SK-N-SH treated with all-trans-retinoic acid at 6 μM for 48 hours (cell line): ENCODE measurements at regions not wholly inside any gene's neighbourhood (a gene's known extent, or its start where the extent isn't known, plus 50 kb on each side); places are given as distances from the start of the nearest gene placed in this dataset.

Experiments used
- ATAC-seq: fragments of 200-7000 bp; cut with Tn5 transposase; 3 replicates; pipeline ENCODE4 v1.9.1; 2020; ENCODE audit warnings: mild to moderate bottlenecking, moderate library complexity
- ARNTL ChIP-seq: fragments of 450-650 bp; formaldehyde crosslinking; IDR thresholded peaks from 2 replicates; pipeline ENCODE4 v1.5.0; 2020; ENCODE audit warnings: low read depth, mild to moderate bottlenecking, moderate library complexity, borderline replicate concordance
- CSDC2 ChIP-seq: fragments of 250-450 bp; sonication (Bioruptor Pico); IDR thresholded peaks from 2 replicates; pipeline ENCODE4 v1.5.0; 2020; ENCODE audit warnings: mild to moderate bottlenecking, moderate library complexity
- ESRRG ChIP-seq: fragments of 250-450 bp; sonication (Bioruptor Pico); IDR thresholded peaks from 2 replicates; pipeline ENCODE4 v1.6.1; 2021; ENCODE audit warnings: mild to moderate bottlenecking
- GLIS3 ChIP-seq: fragments of 250-450 bp; sonication (Bioruptor Pico); IDR thresholded peaks from 2 replicates; pipeline ENCODE4 v1.5.0; 2020; ENCODE audit warnings: mild to moderate bottlenecking, moderate library complexity
- OSR1 ChIP-seq: fragments of 250-450 bp; sonication (Bioruptor Pico); IDR thresholded peaks from 2 replicates; pipeline ENCODE4 v1.8.0; 2022; ENCODE audit warnings: moderate library complexity, mild to moderate bottlenecking, inconsistent platforms
- PPARA ChIP-seq: fragments of 250-450 bp; sonication (Bioruptor Pico); IDR thresholded peaks from 2 replicates; pipeline ENCODE4 v1.5.0; 2020; ENCODE audit warnings: mild to moderate bottlenecking, borderline replicate concordance
- RARB ChIP-seq: fragments of 250-450 bp; sonication (Bioruptor Pico); IDR thresholded peaks from 2 replicates; pipeline ENCODE4 v1.8.0; 2021; ENCODE audit warnings: mild to moderate bottlenecking, moderate library complexity
- SNAI2 ChIP-seq: fragments of 250-450 bp; sonication (Bioruptor Pico); IDR thresholded peaks from 2 replicates; pipeline ENCODE4 v1.5.0; 2020; ENCODE audit warnings: mild to moderate bottlenecking, moderate library complexity
- TCF4 ChIP-seq: fragments of 250-450 bp; sonication (Bioruptor Pico); IDR thresholded peaks from 2 replicates; pipeline ENCODE4 v1.8.0; 2021; ENCODE audit warnings: mild to moderate bottlenecking, moderate library complexity, borderline replicate concordance
- TOX ChIP-seq: fragments of 250-450 bp; sonication (Bioruptor Pico); IDR thresholded peaks from 2 replicates; pipeline ENCODE4 v1.8.0; 2021; ENCODE audit warnings: mild to moderate bottlenecking, moderate library complexity, borderline replicate concordance
- ZC3H10 ChIP-seq: fragments of 250-450 bp; sonication (Bioruptor Pico); IDR thresholded peaks from 2 replicates; pipeline ENCODE4 v1.5.1; 2021; ENCODE audit warnings: mild to moderate bottlenecking, moderate library complexity
- ZFP3 ChIP-seq: fragments of 250-450 bp; sonication (Bioruptor Pico); IDR thresholded peaks from 2 replicates; pipeline ENCODE4 v1.5.0; 2020; ENCODE audit warnings: mild to moderate bottlenecking, moderate library complexity
- ZNF565 ChIP-seq: fragments of 450-650 bp; formaldehyde crosslinking; conservative IDR thresholded peaks from 2 replicates; pipeline ENCODE4 v1.5.0; 2020; ENCODE audit warnings: low read depth, mild to moderate bottlenecking, moderate library complexity
- ZNF8 ChIP-seq: fragments of 450-650 bp; formaldehyde crosslinking; IDR thresholded peaks from 2 replicates; pipeline ENCODE4 v1.5.0; 2020; ENCODE audit warnings: mild to moderate bottlenecking, moderate library complexity
- TF ChIP-seq, protein P1 (sequence below): fragments of 250-450 bp; sonication (Bioruptor Pico); IDR thresholded peaks from 2 replicates; pipeline ENCODE4 v1.5.1; 2020; ENCODE audit warnings: low read depth, mild to moderate bottlenecking, moderate library complexity
- TF ChIP-seq, protein P2 (sequence below): fragments of 250-450 bp; sonication (Bioruptor Pico); IDR thresholded peaks from 2 replicates; pipeline ENCODE4 v1.8.0; 2021; ENCODE audit warnings: low read depth, mild to moderate bottlenecking, moderate library complexity, borderline replicate concordance
- TF ChIP-seq, protein P3 (sequence below): fragments of 250-450 bp; sonication (Bioruptor Pico); IDR thresholded peaks from 2 replicates; pipeline ENCODE4 v1.8.0; 2020; ENCODE audit warnings: mild to moderate bottlenecking, moderate library complexity, borderline replicate concordance

DNA sequence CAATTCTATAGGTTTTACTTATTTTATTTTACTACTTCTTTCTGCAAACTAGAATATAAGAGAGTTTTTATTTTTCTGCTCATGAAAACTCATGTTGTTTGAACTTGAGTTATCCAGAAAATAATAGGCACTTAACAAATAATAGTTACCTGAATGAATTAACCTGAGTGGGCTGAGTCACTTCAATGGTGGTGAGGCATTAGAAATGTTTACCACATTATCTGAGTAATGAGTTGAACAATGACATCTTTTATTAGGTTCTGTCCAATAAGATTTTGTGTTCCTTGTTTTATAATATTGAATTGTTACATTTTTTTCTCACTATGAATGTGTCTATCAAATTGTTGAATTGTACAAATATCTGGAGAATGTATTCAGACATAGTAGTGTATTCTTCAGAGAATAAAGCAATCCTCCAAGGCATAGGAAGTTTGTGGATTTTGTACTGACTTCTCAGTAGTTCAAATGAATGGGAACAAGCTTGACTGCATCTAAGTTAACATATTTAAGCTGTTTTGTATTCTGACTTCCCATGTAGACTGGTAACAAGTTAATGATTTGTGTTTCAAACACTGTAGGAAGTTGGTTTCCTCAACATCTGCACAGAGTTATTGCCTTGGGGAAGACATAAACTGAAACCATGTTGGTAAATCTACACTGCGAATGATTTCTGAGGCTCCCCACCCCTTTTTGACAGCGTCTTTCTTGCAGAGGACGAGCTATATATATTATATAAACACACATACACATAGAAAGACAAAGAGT is 1808.9 kb upstream of the TENM3 start (continued):
- no peak for TF ChIP-seq PPARA

DNA sequence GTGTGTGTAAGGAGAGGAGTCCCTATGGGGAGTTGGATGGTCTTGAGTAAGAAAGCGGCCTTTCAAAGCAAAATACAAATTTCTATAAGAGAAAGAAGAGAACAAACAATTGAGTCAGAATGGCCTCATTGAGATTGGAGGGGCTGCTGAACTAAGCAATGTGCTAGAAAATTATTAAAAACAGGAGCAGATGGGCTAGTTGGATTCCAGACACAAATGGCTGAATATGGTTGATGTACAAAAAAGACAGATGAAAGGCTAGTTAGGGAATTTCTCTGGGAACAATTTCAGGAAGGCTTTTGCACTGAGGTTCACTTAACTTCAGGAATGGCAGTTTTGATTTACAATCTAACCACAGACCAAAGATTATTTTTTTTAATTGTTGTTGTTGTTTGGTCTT is 1806.8 kb upstream of the TENM3 start:
- no peak for ATAC-seq
- no peak for TF ChIP-seq TCF4 (CRISPR knock-in tag)
- TF ChIP-seq OSR1 (CRISPR knock-in tag): no peak
- TF ChIP-seq, protein P1, sequence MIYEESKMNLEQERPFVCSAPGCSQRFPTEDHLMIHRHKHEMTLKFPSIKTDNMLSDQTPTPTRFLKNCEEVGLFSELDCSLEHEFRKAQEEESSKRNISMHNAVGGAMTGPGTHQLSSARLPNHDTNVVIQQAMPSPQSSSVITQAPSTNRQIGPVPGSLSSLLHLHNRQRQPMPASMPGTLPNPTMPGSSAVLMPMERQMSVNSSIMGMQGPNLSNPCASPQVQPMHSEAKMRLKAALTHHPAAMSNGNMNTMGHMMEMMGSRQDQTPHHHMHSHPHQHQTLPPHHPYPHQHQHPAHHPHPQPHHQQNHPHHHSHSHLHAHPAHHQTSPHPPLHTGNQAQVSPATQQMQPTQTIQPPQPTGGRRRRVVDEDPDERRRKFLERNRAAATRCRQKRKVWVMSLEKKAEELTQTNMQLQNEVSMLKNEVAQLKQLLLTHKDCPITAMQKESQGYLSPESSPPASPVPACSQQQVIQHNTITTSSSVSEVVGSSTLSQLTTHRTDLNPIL (CRISPR knock-in tag): no peak
- no peak for TF ChIP-seq ZFP3
- TF ChIP-seq, all 23 proteins: peak for 0

DNA sequence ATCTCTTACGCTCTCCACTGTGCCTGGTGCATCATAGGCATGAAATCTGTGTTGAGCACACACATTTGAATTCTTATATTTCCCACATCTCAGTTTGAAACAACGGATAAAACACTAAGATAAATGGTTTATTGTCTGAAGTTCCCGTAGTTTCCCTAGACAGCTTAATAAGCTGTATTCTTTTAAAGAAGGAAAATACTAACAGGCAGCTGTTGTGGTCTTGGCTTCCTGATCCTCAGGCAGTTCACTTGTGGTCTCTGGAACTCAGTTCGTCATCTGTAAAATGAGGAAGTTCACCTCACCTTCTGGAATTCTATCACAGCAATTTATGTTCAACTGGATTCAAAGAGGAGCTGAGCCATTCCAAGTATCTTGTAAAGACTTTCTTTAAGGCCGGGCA is 1805.6 kb upstream of the TENM3 start:
- no peak; the same call in 2 of the 3 replicates for ATAC-seq
- TF ChIP-seq ZNF565 (CRISPR knock-in tag) (no peak), ZNF8 (CRISPR knock-in tag) (no peak), ARNTL (no peak), PPARA (no peak), ZFP3 (no peak)
- TF ChIP-seq, protein P1 (CRISPR knock-in tag): no peak

DNA sequence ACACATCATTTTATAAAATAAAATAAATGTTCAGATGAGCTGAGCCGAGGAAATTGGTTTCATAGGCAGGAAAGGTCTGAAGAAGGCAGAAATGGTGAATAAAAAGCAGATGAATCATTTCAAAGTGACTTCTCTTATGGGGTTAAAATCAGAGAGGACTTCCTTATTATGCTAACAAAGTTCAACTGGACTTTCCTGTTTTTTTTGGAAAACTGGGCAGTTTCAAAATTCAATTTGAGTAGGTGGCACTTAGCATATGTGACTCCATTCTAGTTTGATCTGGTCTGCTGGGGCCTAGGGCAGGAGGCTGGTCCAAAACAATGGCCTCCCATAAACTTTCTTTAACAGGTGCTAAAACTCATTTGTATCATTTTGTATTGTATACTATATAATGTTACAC is 1794.9 kb upstream of the TENM3 start:
- TF ChIP-seq ESRRG (CRISPR knock-in tag) (no peak), TCF4 (CRISPR knock-in tag) (no peak), SNAI2 (CRISPR knock-in tag) (no peak), CSDC2 (CRISPR knock-in tag) (no peak), ZC3H10 (CRISPR knock-in tag) (no peak), GLIS3 (CRISPR knock-in tag) (no peak), TOX (no peak)
- TF ChIP-seq, protein P1 (CRISPR knock-in tag): no peak
- TF ChIP-seq, protein P2, sequence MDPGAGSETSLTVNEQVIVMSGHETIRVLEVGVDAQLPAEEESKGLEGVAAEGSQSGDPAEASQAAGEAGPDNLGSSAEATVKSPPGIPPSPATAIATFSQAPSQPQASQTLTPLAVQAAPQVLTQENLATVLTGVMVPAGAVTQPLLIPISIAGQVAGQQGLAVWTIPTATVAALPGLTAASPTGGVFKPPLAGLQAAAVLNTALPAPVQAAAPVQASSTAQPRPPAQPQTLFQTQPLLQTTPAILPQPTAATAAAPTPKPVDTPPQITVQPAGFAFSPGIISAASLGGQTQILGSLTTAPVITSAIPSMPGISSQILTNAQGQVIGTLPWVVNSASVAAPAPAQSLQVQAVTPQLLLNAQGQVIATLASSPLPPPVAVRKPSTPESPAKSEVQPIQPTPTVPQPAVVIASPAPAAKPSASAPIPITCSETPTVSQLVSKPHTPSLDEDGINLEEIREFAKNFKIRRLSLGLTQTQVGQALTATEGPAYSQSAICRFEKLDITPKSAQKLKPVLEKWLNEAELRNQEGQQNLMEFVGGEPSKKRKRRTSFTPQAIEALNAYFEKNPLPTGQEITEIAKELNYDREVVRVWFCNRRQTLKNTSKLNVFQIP: no peak
- TF ChIP-seq, all 23 proteins: peak for 0

DNA sequence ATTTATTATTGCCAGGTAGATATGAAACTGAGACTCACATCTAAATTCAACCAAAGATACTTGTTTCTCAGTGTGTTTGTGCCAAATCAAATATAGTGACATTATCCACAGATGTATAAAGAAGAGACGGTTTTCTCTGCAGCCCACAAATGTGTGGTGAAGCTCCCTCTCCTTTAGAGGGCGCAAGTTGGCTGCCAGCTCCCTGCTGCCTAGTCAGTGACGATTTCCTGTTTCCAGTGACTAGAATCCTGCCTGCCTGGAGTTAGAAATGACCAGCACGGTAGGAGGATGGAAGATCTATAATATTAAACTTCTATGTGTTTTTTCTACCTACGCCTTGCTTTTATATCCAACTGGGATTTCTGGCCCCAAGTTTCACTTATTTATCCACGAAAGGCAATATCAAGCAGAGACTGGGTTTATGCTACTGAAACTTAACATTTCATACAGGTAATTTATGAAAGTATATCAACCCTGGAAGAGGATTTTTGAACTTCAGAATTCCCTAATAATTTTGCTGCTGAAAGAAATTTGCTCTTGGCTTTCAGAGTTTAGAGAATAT is 1793.7 kb upstream of the TENM3 start:
- peak; percentile 99 for ATAC-seq
- TF ChIP-seq SNAI2 (CRISPR knock-in tag) (no peak), PPARA (no peak), TOX (no peak), OSR1 (CRISPR knock-in tag) (no peak), GLIS3 (CRISPR knock-in tag) (no peak), RARB (CRISPR knock-in tag) (no peak), ESRRG (CRISPR knock-in tag) (no peak), ZFP3 (no peak)
- TF ChIP-seq, protein P3, sequence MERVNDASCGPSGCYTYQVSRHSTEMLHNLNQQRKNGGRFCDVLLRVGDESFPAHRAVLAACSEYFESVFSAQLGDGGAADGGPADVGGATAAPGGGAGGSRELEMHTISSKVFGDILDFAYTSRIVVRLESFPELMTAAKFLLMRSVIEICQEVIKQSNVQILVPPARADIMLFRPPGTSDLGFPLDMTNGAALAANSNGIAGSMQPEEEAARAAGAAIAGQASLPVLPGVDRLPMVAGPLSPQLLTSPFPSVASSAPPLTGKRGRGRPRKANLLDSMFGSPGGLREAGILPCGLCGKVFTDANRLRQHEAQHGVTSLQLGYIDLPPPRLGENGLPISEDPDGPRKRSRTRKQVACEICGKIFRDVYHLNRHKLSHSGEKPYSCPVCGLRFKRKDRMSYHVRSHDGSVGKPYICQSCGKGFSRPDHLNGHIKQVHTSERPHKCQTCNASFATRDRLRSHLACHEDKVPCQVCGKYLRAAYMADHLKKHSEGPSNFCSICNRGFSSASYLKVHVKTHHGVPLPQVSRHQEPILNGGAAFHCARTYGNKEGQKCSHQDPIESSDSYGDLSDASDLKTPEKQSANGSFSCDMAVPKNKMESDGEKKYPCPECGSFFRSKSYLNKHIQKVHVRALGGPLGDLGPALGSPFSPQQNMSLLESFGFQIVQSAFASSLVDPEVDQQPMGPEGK: no peak

More for the DNA sequence above, 1794.9 kb upstream of the TENM3 start:
- ATAC-seq: no peak
